OCI-LY1 (cell line): ENCODE measurements at regions not wholly inside any gene's neighbourhood (a gene's known extent, or its start where the extent isn't known, plus 50 kb on each side); places are given as distances from the start of the nearest gene placed in this dataset.

Source experiments
- EZH2 ChIP-seq: fragments of 200-600 bp; sonication (generic), shearing (Covaris generic); IDR thresholded peaks from 2 replicates; pipeline ENCODE4 v1.8.0; 2017; ENCODE audit warnings: borderline replicate concordance, mixed run types, mild to moderate bottlenecking, antibody characterized with exemption, low read length, moderate library complexity, mixed read lengths
- TF ChIP-seq, protein P1 (sequence below): fragments of 200-600 bp; sonication (generic), shearing (Covaris generic); IDR thresholded peaks from 2 replicates; pipeline ENCODE4 v1.5.1; 2017; ENCODE audit warnings: mild to moderate bottlenecking, antibody characterized with exemption, low read length, moderate library complexity, mixed read lengths

DNA sequence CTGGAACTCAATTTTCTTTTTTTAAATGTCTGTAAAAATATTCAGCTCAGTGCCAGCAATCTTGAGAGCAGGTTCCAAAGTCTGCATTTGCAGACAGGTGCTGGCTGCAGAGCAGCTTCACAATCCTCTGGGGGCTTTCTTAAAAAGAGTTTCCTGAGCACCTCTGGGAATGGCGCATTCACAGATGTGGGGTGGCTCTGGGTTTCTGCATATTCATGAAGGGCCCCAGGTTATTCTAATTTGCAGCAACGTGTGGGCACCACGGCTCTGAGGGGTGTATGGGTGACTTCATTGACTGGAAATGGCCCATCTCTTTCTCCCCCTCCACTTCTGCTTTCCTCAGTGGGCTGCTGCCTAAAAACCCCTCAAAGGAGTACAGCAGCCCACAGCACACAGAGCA lies 225.0 kb upstream of the APCDD1 start:
- TF ChIP-seq, protein P1, sequence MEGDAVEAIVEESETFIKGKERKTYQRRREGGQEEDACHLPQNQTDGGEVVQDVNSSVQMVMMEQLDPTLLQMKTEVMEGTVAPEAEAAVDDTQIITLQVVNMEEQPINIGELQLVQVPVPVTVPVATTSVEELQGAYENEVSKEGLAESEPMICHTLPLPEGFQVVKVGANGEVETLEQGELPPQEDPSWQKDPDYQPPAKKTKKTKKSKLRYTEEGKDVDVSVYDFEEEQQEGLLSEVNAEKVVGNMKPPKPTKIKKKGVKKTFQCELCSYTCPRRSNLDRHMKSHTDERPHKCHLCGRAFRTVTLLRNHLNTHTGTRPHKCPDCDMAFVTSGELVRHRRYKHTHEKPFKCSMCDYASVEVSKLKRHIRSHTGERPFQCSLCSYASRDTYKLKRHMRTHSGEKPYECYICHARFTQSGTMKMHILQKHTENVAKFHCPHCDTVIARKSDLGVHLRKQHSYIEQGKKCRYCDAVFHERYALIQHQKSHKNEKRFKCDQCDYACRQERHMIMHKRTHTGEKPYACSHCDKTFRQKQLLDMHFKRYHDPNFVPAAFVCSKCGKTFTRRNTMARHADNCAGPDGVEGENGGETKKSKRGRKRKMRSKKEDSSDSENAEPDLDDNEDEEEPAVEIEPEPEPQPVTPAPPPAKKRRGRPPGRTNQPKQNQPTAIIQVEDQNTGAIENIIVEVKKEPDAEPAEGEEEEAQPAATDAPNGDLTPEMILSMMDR: no peak
- no peak for TF ChIP-seq EZH2
